HG02610 (cell line): ENCODE measurements at regions not wholly inside any gene's neighbourhood (a gene's known extent, or its start where the extent isn't known, plus 50 kb on each side); places are given as distances from the start of the nearest gene placed in this dataset.
"Not testable (repeated sequence)": the region's sequence is repeated elsewhere in the genome, so short reads cannot be mapped to it uniquely, and the experiment has no call there.

Experiments
- ATAC-seq: cut with Tn5 transposase; IDR thresholded peaks from one replicate; pipeline ENCODE4 v1.9.1; 2021; ENCODE audit warnings: mild to moderate bottlenecking, moderate library complexity; ENCODE audit not compliant: unreplicated experiment

- no peak for ATAC-seq
Observed at GRCh38 chr9:587527-587926, 254.0 kb upstream of the DMRT1 start.

- ATAC-seq, result no peak
Observed at GRCh38 chr9:588981-589380, 252.5 kb upstream of the DMRT1 start.

GRCh38 chr9:589723-590122 lies 251.8 kb upstream of the DMRT1 start:
- ATAC-seq, result no peak

- no peak for ATAC-seq
Observed at GRCh38 chr9:591292-591691, 250.2 kb upstream of the DMRT1 start.

- no peak for ATAC-seq
Observed at GRCh38 chr9:592225-592624, 249.3 kb upstream of the DMRT1 start.

- ATAC-seq, result no peak
Observed at GRCh38 chr9:592733-593132, 248.8 kb upstream of the DMRT1 start.

- no peak for ATAC-seq
Observed at GRCh38 chr9:593809-594208, 247.7 kb upstream of the DMRT1 start.

- ATAC-seq, result no peak
Observed at GRCh38 chr9:596703-597102, 244.8 kb upstream of the DMRT1 start.

- ATAC-seq, result no peak
Observed at GRCh38 chr9:600006-600405, 241.5 kb upstream of the DMRT1 start.

GRCh38 chr9:602716-603115 lies 238.8 kb upstream of the DMRT1 start:
- ATAC-seq, result no peak

GRCh38 chr9:603126-603525 lies 238.4 kb upstream of the DMRT1 start:
- ATAC-seq, result no peak

GRCh38 chr9:607417-607816 lies 234.1 kb upstream of the DMRT1 start:
- no peak for ATAC-seq

GRCh38 chr9:613771-614347 lies 227.6 kb upstream of the DMRT1 start:
- peak; percentile 72 for ATAC-seq

- no peak for ATAC-seq
Observed at GRCh38 chr9:614431-614830, 227.1 kb upstream of the DMRT1 start.

- ATAC-seq, result no peak
Observed at GRCh38 chr9:615756-616155, 225.7 kb upstream of the DMRT1 start.

GRCh38 chr9:616694-617093 lies 224.8 kb upstream of the DMRT1 start:
- no peak for ATAC-seq

GRCh38 chr9:617445-618085 lies 223.9 kb upstream of the DMRT1 start:
- no peak for ATAC-seq

- no peak for ATAC-seq
Observed at GRCh38 chr9:618478-618877, 223.0 kb upstream of the DMRT1 start.

GRCh38 chr9:621201-621855 lies 220.2 kb upstream of the DMRT1 start:
- ATAC-seq, result no peak

- ATAC-seq, result no peak
Observed at GRCh38 chr9:624935-625500, 216.5 kb upstream of the DMRT1 start.

GRCh38 chr9:625613-626012 lies 215.9 kb upstream of the DMRT1 start:
- ATAC-seq, result no peak

- not testable (repeated sequence) for ATAC-seq
Observed at GRCh38 chr9:626114-626513, 215.4 kb upstream of the DMRT1 start.
